T-cell (primary cell): ENCODE measurements at regions not wholly inside any gene's neighbourhood (a gene's known extent, or its start where the extent isn't known, plus 50 kb on each side); places are given as distances from the start of the nearest gene placed in this dataset.
"Not testable (repeated sequence)": the region's sequence is repeated elsewhere in the genome, so short reads cannot be mapped to it uniquely, and the experiment has no call there.

Experiments used
- ATAC-seq, 4 experiments: fragments of 200-7000 bp in 3 of 4; fragments of 150-1000 bp in 1 of 4; cut with Tn5 transposase; replicated peaks in 1 of 4; 1 replicate in 3 of 4; 2 replicates in 1 of 4; pipeline ENCODE4 v1.10.0; 2021; ENCODE audit warnings: moderate library complexity in 3 of 4, mild to moderate bottlenecking in 2 of 4, moderate number of reproducible peaks in 1 of 4
- CTCF ChIA-PET, 2 donors: fragments of 300-600 bp; sonication (Branson Sonifier 250); formaldehyde crosslinking; loops; one replicate each; lab custom pipeline; 2022; ENCODE audit warnings: antibody characterized with exemption in 2 of 2; lab: Charles Lee
- POLR2A ChIA-PET, 2 donors: fragments of 300-600 bp; sonication (Branson Sonifier 250); formaldehyde crosslinking; loops; one replicate each; lab custom pipeline; 2022; ENCODE audit warnings: antibody characterized with exemption in 2 of 2; lab: Charles Lee
- DNase-seq, 35 experiments: peaks; one replicate each; pipeline versions ENCODE4 v3.0.0 to v3.0.0-alpha.2; 2013 to 2023
- H3K27ac ChIP-seq: one replicate; pipeline ENCODE4 v1.5.1; 2013; ENCODE audit warnings: low read length
- H3K27me3 ChIP-seq, 2 experiments: replicated peaks in 1 of 2; 1 replicate in 1 of 2; 2 replicates in 1 of 2; pipeline versions ENCODE4 v1.6.1 to v1.7.0; 2013; ENCODE audit warnings: low read length in 1 of 2, mixed read lengths in 1 of 2; ENCODE audit not compliant: control insufficient read depth in 2 of 2, insufficient read depth in 2 of 2; ENCODE audit errors: extremely low read depth in 1 of 2
- H3K36me3 ChIP-seq, 2 donors: 1 replicate in 1 of 2; 2 replicates in 1 of 2; pipeline versions ENCODE4 v1.6.1 to v1.7.0; 2013; ENCODE audit warnings: low read length in 1 of 2; ENCODE audit not compliant: control insufficient read depth in 2 of 2, insufficient read depth in 1 of 2; ENCODE audit errors: extremely low read depth in 1 of 2
- H3K4me1 ChIP-seq, 2 experiments: 1 replicate in 1 of 2; 2 replicates in 1 of 2; pipeline versions ENCODE4 v1.6.1 to v1.7.0; 2013; ENCODE audit warnings: low read length in 2 of 2, mixed read lengths in 1 of 2; ENCODE audit not compliant: insufficient read depth in 2 of 2, control insufficient read depth in 1 of 2; ENCODE audit errors: extremely low read depth in 1 of 2
- H3K4me3 ChIP-seq, 2 donors: 1 replicate in 1 of 2; 2 replicates in 1 of 2; pipeline versions ENCODE4 v1.5.1 to v1.7.0; 2013; ENCODE audit warnings: mild to moderate bottlenecking in 2 of 2, low read length in 1 of 2, moderate library complexity in 1 of 2; ENCODE audit not compliant: control insufficient read depth in 1 of 2; ENCODE audit errors: extremely low read depth in 1 of 2
- H3K9me3 ChIP-seq: 2 replicates; pipeline ENCODE4 v1.7.0; 2013
- H3K27ac Mint-ChIP-seq, 2 donors: one replicate each; pipeline ENCODE4 v1.8.0; 2020 to 2021; ENCODE audit warnings: mild to moderate bottlenecking in 2 of 2, mixed read lengths in 2 of 2
- H3K27me3 Mint-ChIP-seq, 2 donors: one replicate each; pipeline ENCODE4 v1.8.0; 2021 to 2022; ENCODE audit warnings: mixed read lengths in 2 of 2
- H3K36me3 Mint-ChIP-seq: one replicate; pipeline ENCODE4 v1.8.0; 2021; ENCODE audit warnings: mixed read lengths
- H3K4me1 Mint-ChIP-seq, 3 donors: one replicate each; pipeline ENCODE4 v1.8.0; 2020 to 2022; ENCODE audit warnings: mixed read lengths in 3 of 3, mild to moderate bottlenecking in 1 of 3
- H3K4me3 Mint-ChIP-seq, 3 donors: one replicate each; pipeline ENCODE4 v1.8.0; 2020 to 2022; ENCODE audit warnings: mild to moderate bottlenecking in 3 of 3, mixed read lengths in 3 of 3, moderate library complexity in 3 of 3
- H3K9me3 Mint-ChIP-seq, 3 donors: one replicate each; pipeline ENCODE4 v1.8.0; 2020 to 2022; ENCODE audit warnings: mixed read lengths in 3 of 3
- WGBS: methylation state at CpG from one replicate; pipeline ENCODE4 v1.1.5; 2013; ENCODE audit warnings: missing lambda C conversion rate; ENCODE audit not compliant: insufficient coverage; 5-methylcytosine and 5-hydroxymethylcytosine counted together

- H3K27ac ChIP-seq, POLR2A ChIA-PET: not testable (repeated sequence)
- H3K4me3 Mint-ChIP-seq = peak overlapping the region in 1 of 3 donors; percentile 1
These were observed 141.1 kb downstream of the SLCO4C1 start for GRCh38 chr5:102154791-102155605.

GRCh38 chr5:102154291-102154690, 141.8 kb downstream of the SLCO4C1 start:
- CTCF ChIA-PET = no interaction called here
- DNase-seq (no peak), ATAC-seq (no peak)
- no peaks in the 10 kb centered on the region for H3K36me3 ChIP-seq
- H3K4me3 Mint-ChIP-seq = peak overlapping the region in 1 of 3 donors; percentile 1
- H3K36me3 Mint-ChIP-seq = no peaks in the 10 kb centered on the region
- POLR2A ChIA-PET = no interaction called here
- H3K4me1 ChIP-seq = no peaks in the 10 kb centered on the region
- no peaks in the 10 kb centered on the region for H3K27me3 ChIP-seq
- H3K4me1 Mint-ChIP-seq = no peaks in the 10 kb centered on the region
- H3K27ac ChIP-seq = no peak overlapping the region
- no peaks in the 10 kb centered on the region for H3K9me3 ChIP-seq
- H3K4me3 ChIP-seq = no peak overlapping the region
- no peak overlapping the region for H3K27ac Mint-ChIP-seq
- no peaks in the 10 kb centered on the region for H3K9me3 Mint-ChIP-seq
- peaks cover 0 to 5% of the 10 kb centered on the region in 2 donors for H3K27me3 Mint-ChIP-seq
- no CpG with 5 or more reads among the region's 2 CpGs for WGBS

More at GRCh38 chr5:102154791-102155605, 141.1 kb downstream of the SLCO4C1 start:
- H3K36me3 Mint-ChIP-seq, CTCF ChIA-PET, H3K27ac Mint-ChIP-seq, H3K27me3 Mint-ChIP-seq, H3K4me3 ChIP-seq, H3K27me3 ChIP-seq, H3K9me3 Mint-ChIP-seq, H3K36me3 ChIP-seq, H3K4me1 Mint-ChIP-seq, H3K4me1 ChIP-seq, H3K9me3 ChIP-seq: not testable (repeated sequence)
- DNase-seq (peak in 4 of 35 experiments; percentile 1 to 21 (median 13)), ATAC-seq (peak in 1 of 4 experiments; percentile 51)
- 84% methylated on average over 38 of the region's 54 CpGs for WGBS

- no peak for ATAC-seq
- CTCF ChIA-PET = no interaction called here
- no peaks in the 10 kb centered on the region for H3K27me3 Mint-ChIP-seq
- H3K27me3 ChIP-seq = no peaks in the 10 kb centered on the region
- no peaks in the 10 kb centered on the region for H3K4me1 ChIP-seq
- peak in 2 of 35 experiments; percentile 9 to 25 for DNase-seq
- no peaks in the 10 kb centered on the region for H3K36me3 ChIP-seq
- no peaks in the 10 kb centered on the region for H3K36me3 Mint-ChIP-seq
- no peak overlapping the region for H3K4me3 ChIP-seq
- H3K27ac ChIP-seq = no peak overlapping the region
- WGBS = 50% methylated on average over 2 of the region's 5 CpGs
- no peaks in the 10 kb centered on the region for H3K4me1 Mint-ChIP-seq
- no peak overlapping the region for H3K27ac Mint-ChIP-seq
- H3K4me3 Mint-ChIP-seq = no peak overlapping the region
- POLR2A ChIA-PET = no interaction called here
- H3K9me3 Mint-ChIP-seq = no peaks in the 10 kb centered on the region
- no peaks in the 10 kb centered on the region for H3K9me3 ChIP-seq
These were observed 142.9 kb downstream of the SLCO4C1 start for GRCh38 chr5:102153003-102153759.

GRCh38 chr5:102139029-102139428, 157.1 kb downstream of the SLCO4C1 start:
- H3K9me3 Mint-ChIP-seq = peaks cover 0 to 5% (median 2%) of the 10 kb centered on the region in 3 donors
- POLR2A ChIA-PET = no interaction called here
- Histone ChIP-seq H3K27ac (no peak overlapping the region), H3K4me3 (no peak overlapping the region), H3K36me3 (no peaks in the 10 kb centered on the region), H3K9me3 (no peaks in the 10 kb centered on the region), H3K4me1 (no peaks in the 10 kb centered on the region), H3K27me3 (no peaks in the 10 kb centered on the region)
- no peak overlapping the region for H3K4me3 Mint-ChIP-seq
- H3K27me3 Mint-ChIP-seq = no peaks in the 10 kb centered on the region
- ATAC-seq (no peak), DNase-seq (no peak)
- CTCF ChIA-PET = no interaction called here
- no peaks in the 10 kb centered on the region for H3K36me3 Mint-ChIP-seq
- H3K27ac Mint-ChIP-seq = no peak overlapping the region
- no peaks in the 10 kb centered on the region for H3K4me1 Mint-ChIP-seq
- WGBS = no CpG with 5 or more reads among the region's 2 CpGs

GRCh38 chr5:102138243-102138653, 157.8 kb downstream of the SLCO4C1 start:
- Mint-ChIP-seq H3K36me3 (no peaks in the 10 kb centered on the region), H3K27ac (no peak overlapping the region), H3K4me1 (no peaks in the 10 kb centered on the region), H3K4me3 (no peak overlapping the region), H3K27me3 (no peaks in the 10 kb centered on the region), H3K9me3 (peaks cover 0 to 5% (median 2%) of the 10 kb centered on the region in 3 donors)
- Histone ChIP-seq H3K27me3 (no peaks in the 10 kb centered on the region), H3K36me3 (no peaks in the 10 kb centered on the region), H3K27ac (no peak overlapping the region), H3K4me1 (no peaks in the 10 kb centered on the region), H3K4me3 (no peak overlapping the region), H3K9me3 (no peaks in the 10 kb centered on the region)
- ChIA-PET POLR2A (no interaction called here), CTCF (no interaction called here)
- ATAC-seq = no peak
- 50% methylated on average over 1 of the region's 4 CpGs for WGBS
- DNase-seq = no peak

GRCh38 chr5:102130890-102131289, 165.2 kb downstream of the SLCO4C1 start:
- POLR2A ChIA-PET = no interaction called here
- H3K9me3 Mint-ChIP-seq = peaks cover 0 to 8% (median 7%) of the 10 kb centered on the region in 3 donors
- peaks cover 0 to 4% of the 10 kb centered on the region in 2 donors for H3K27me3 Mint-ChIP-seq
- H3K27ac Mint-ChIP-seq = no peak overlapping the region
- no CpG with 5 or more reads among the region's 3 CpGs for WGBS
- no peak for ATAC-seq
- no peaks in the 10 kb centered on the region for H3K4me1 ChIP-seq
- H3K36me3 ChIP-seq = no peaks in the 10 kb centered on the region
- CTCF ChIA-PET = no interaction called here
- no peaks in the 10 kb centered on the region for H3K9me3 ChIP-seq
- no peaks in the 10 kb centered on the region for H3K36me3 Mint-ChIP-seq
- H3K27ac ChIP-seq = no peak overlapping the region
- no peaks in the 10 kb centered on the region for H3K4me1 Mint-ChIP-seq
- H3K27me3 ChIP-seq = no peaks in the 10 kb centered on the region
- no peak overlapping the region for H3K4me3 ChIP-seq
- DNase-seq = no peak
- H3K4me3 Mint-ChIP-seq = no peak overlapping the region
